Stromal cell of bone marrow (primary cell): ENCODE measurements at regions not wholly inside any gene's neighbourhood (a gene's known extent, or its start where the extent isn't known, plus 50 kb on each side); places are given as distances from the start of the nearest gene placed in this dataset.
"Not testable (repeated sequence)": the region's sequence is repeated elsewhere in the genome, so short reads cannot be mapped to it uniquely, and the experiment has no call there.

Experiments
- DNase-seq: peaks from one replicate; pipeline ENCODE4 v3.0.0-alpha.2; 2012; ENCODE audit warnings: low read depth

GRCh38 chr16:55072976-55073375 is 142.3 kb downstream of the IRX5 start:
- no peak for DNase-seq

GRCh38 chr16:55073830-55074229 is 143.2 kb downstream of the IRX5 start:
- DNase-seq = no peak

- DNase-seq = not testable (repeated sequence)
Measured at GRCh38 chr16:55075208-55075607, 144.5 kb downstream of the IRX5 start.

GRCh38 chr16:55076053-55076452 is 145.4 kb downstream of the IRX5 start:
- peak; percentile 17 for DNase-seq

- DNase-seq = peak; percentile 17
Measured at GRCh38 chr16:55077266-55077665, 146.6 kb downstream of the IRX5 start.

- no peak for DNase-seq
Measured at GRCh38 chr16:55078153-55078552, 147.5 kb downstream of the IRX5 start.

GRCh38 chr16:55078699-55079410 is 148.2 kb downstream of the IRX5 start:
- no peak for DNase-seq

GRCh38 chr16:55081622-55082590 is 151.2 kb downstream of the IRX5 start:
- DNase-seq = no peak

GRCh38 chr16:55082591-55082976 is 151.9 kb downstream of the IRX5 start:
- DNase-seq = no peak

- no peak for DNase-seq
Measured at GRCh38 chr16:55083052-55083451, 152.4 kb downstream of the IRX5 start.

- no peak for DNase-seq
Measured at GRCh38 chr16:55088098-55088497, 157.4 kb downstream of the IRX5 start.

GRCh38 chr16:55089600-55089999 is 158.9 kb downstream of the IRX5 start:
- DNase-seq = no peak

GRCh38 chr16:55091213-55091870 is 160.7 kb downstream of the IRX5 start:
- DNase-seq = no peak

GRCh38 chr16:55091871-55092230 is 161.2 kb downstream of the IRX5 start:
- no peak for DNase-seq

GRCh38 chr16:55100100-55100499 is 169.4 kb downstream of the IRX5 start:
- no peak for DNase-seq

GRCh38 chr16:55101026-55101425 is 170.4 kb downstream of the IRX5 start:
- no peak for DNase-seq

- DNase-seq = no peak
Measured at GRCh38 chr16:55102077-55102476, 171.4 kb downstream of the IRX5 start.

- no peak for DNase-seq
Measured at GRCh38 chr16:55102531-55102930, 171.9 kb downstream of the IRX5 start.

- DNase-seq = no peak
Measured at GRCh38 chr16:55107851-55108250, 177.2 kb downstream of the IRX5 start.

GRCh38 chr16:55113210-55113609 is 182.5 kb downstream of the IRX5 start:
- DNase-seq = no peak

- DNase-seq = no peak
Measured at GRCh38 chr16:55115506-55115905, 184.8 kb downstream of the IRX5 start.

GRCh38 chr16:55116165-55116920 is 185.7 kb downstream of the IRX5 start:
- peak; percentile 83 for DNase-seq
